ENCODE measurements at regions not wholly inside any gene's neighbourhood (a gene's known extent, or its start where the extent isn't known, plus 50 kb on each side); places are given as distances from the start of the nearest gene placed in this dataset.

GRCh38 chr7:17530741-17531421, 232.4 kb downstream of the AHR start:
- Histone ChIP-seq H3K27me3 (ENCODE audit: insufficient read depth, low read depth, low read length) (no peaks in the 10 kb centered on the region), H2AFZ (ENCODE audit: low read depth, low read length) (no peak overlapping the region), H3K79me2 (replicated peaks; ENCODE audit: insufficient read depth, low read length) (no peaks in the 10 kb centered on the region), H3K36me3 (ENCODE audit: insufficient read depth, low read length) (no peaks in the 10 kb centered on the region), H3K4me2 (ENCODE audit: low read length) (no peak overlapping the region), H3K9me3 (ENCODE audit: low read length) (no peaks in the 10 kb centered on the region), H3K9me2 (ENCODE audit: insufficient read depth, low read length) (no peaks in the 10 kb centered on the region), H3F3A (ENCODE audit: insufficient read depth, low read length, poor library complexity, severe bottlenecking) (no peaks in the 10 kb centered on the region), H3K4me3 (ENCODE audit: low read length) (no peak overlapping the region), H3K9ac (ENCODE audit: low read length) (no peak overlapping the region), H4K20me1 (ENCODE audit: insufficient read depth) (no peaks in the 10 kb centered on the region), H3K27ac (ENCODE audit: low read length) (no peak overlapping the region)
- no peak for TF ChIP-seq SMC3 (conservative IDR thresholded peaks at IDR 0.05; ENCODE audit: poor library complexity)
- TF ChIP-seq MXI1 (conservative IDR thresholded peaks at IDR 0.05; ENCODE audit: poor library complexity, severe bottlenecking) = no peak
- TF ChIP-seq REST (IDR thresholded peaks at IDR 0.05; ENCODE audit: borderline replicate concordance) = no peak
- TF ChIP-seq TAF1 (IDR thresholded peaks at IDR 0.05; ENCODE audit: low read depth) = no peak
- TF ChIP-seq RAD21 (conservative IDR thresholded peaks at IDR 0.05) = no peak
- TF ChIP-seq EP300 (conservative IDR thresholded peaks at IDR 0.05; ENCODE audit: poor library complexity, severe bottlenecking) = no peak
- TF ChIP-seq EZH2 (IDR thresholded peaks at IDR 0.05; ENCODE audit: borderline replicate concordance, insufficient read depth, low read length, poor library complexity, severe bottlenecking) = no peak
- TF ChIP-seq POLR2AphosphoS5 (IDR thresholded peaks at IDR 0.05) = no peak
- no peak for TF ChIP-seq CTCF (IDR thresholded peaks at IDR 0.05; ENCODE audit: poor library complexity, severe bottlenecking)

- H3K4me2 ChIP-seq (ENCODE audit: low read length) = no peak overlapping the region
- no peaks in the 10 kb centered on the region for H4K20me1 ChIP-seq (ENCODE audit: insufficient read depth)
- no peak for TF ChIP-seq RAD21 (conservative IDR thresholded peaks at IDR 0.05)
- TF ChIP-seq POLR2AphosphoS5 (IDR thresholded peaks at IDR 0.05) = no peak
- TF ChIP-seq SMC3 (conservative IDR thresholded peaks at IDR 0.05; ENCODE audit: poor library complexity) = no peak
- no peak for TF ChIP-seq REST (IDR thresholded peaks at IDR 0.05; ENCODE audit: borderline replicate concordance)
- no peak for TF ChIP-seq TAF1 (IDR thresholded peaks at IDR 0.05; ENCODE audit: low read depth)
- no peak for TF ChIP-seq EZH2 (IDR thresholded peaks at IDR 0.05; ENCODE audit: borderline replicate concordance, insufficient read depth, low read length, poor library complexity, severe bottlenecking)
- TF ChIP-seq MXI1 (conservative IDR thresholded peaks at IDR 0.05; ENCODE audit: poor library complexity, severe bottlenecking) = no peak
- TF ChIP-seq EP300 (conservative IDR thresholded peaks at IDR 0.05; ENCODE audit: poor library complexity, severe bottlenecking) = no peak
- no peaks in the 10 kb centered on the region for H3K27me3 ChIP-seq (ENCODE audit: insufficient read depth, low read depth, low read length)
- no peak overlapping the region for H3K9ac ChIP-seq (ENCODE audit: low read length)
- H3K36me3 ChIP-seq (ENCODE audit: insufficient read depth, low read length) = no peaks in the 10 kb centered on the region
- no peaks in the 10 kb centered on the region for H3K9me3 ChIP-seq (ENCODE audit: low read length)
- H3F3A ChIP-seq (ENCODE audit: insufficient read depth, low read length, poor library complexity, severe bottlenecking) = no peaks in the 10 kb centered on the region
- H3K4me3 ChIP-seq (ENCODE audit: low read length) = no peak overlapping the region
- H3K27ac ChIP-seq (ENCODE audit: low read length) = no peak overlapping the region
- no peaks in the 10 kb centered on the region for H3K9me2 ChIP-seq (ENCODE audit: insufficient read depth, low read length)
- no peak overlapping the region for H2AFZ ChIP-seq (ENCODE audit: low read depth, low read length)
- no peaks in the 10 kb centered on the region for H3K79me2 ChIP-seq (replicated peaks; ENCODE audit: insufficient read depth, low read length)
Measured at GRCh38 chr7:17532861-17533404, 234.5 kb downstream of the AHR start.
